ENCODE measurements at regions not wholly inside any gene's neighbourhood (a gene's known extent, or its start where the extent isn't known, plus 50 kb on each side); places are given as distances from the start of the nearest gene placed in this dataset.

GRCh38 chr15:53210653-53211052, 420.5 kb upstream of the ONECUT1 start:
- no peak for DNase-seq
- Histone ChIP-seq H3K9me2 (replicated peaks; ENCODE audit: insufficient read depth, low read length) (no peaks in the 10 kb centered on the region), H4K20me1 (ENCODE audit: insufficient read depth, low read length) (no peaks in the 10 kb centered on the region), H3K79me2 (ENCODE audit: low read length) (no peaks in the 10 kb centered on the region), H3K9ac (ENCODE audit: low read length) (no peak overlapping the region), H3K9me3 (replicated peaks; ENCODE audit: insufficient read depth, low read length) (no peaks in the 10 kb centered on the region), H3K27me3 (replicated peaks; ENCODE audit: insufficient read depth, low read length) (no peaks in the 10 kb centered on the region), H3K4me2 (ENCODE audit: low read depth, low read length) (no peak overlapping the region), H3F3A (ENCODE audit: insufficient read depth, low read length) (no peaks in the 10 kb centered on the region), H2AFZ (ENCODE audit: low read length) (no peak overlapping the region), H3K4me1 (ENCODE audit: low read length) (no peaks in the 10 kb centered on the region), H3K27ac (ENCODE audit: low read length) (no peak overlapping the region), H3K4me3 (ENCODE audit: low read length) (no peak overlapping the region), H3K36me3 (replicated peaks; ENCODE audit: insufficient read depth, low read length) (no peaks in the 10 kb centered on the region)
- TF ChIP-seq EZH2 (optimal IDR thresholded peaks at IDR 0.05; ENCODE audit: low read depth, low read length) (no peak), EZH2phosphoT487 (IDR thresholded peaks at IDR 0.05; ENCODE audit: low read length) (no peak)
- TF ChIP-seq, protein P1, sequence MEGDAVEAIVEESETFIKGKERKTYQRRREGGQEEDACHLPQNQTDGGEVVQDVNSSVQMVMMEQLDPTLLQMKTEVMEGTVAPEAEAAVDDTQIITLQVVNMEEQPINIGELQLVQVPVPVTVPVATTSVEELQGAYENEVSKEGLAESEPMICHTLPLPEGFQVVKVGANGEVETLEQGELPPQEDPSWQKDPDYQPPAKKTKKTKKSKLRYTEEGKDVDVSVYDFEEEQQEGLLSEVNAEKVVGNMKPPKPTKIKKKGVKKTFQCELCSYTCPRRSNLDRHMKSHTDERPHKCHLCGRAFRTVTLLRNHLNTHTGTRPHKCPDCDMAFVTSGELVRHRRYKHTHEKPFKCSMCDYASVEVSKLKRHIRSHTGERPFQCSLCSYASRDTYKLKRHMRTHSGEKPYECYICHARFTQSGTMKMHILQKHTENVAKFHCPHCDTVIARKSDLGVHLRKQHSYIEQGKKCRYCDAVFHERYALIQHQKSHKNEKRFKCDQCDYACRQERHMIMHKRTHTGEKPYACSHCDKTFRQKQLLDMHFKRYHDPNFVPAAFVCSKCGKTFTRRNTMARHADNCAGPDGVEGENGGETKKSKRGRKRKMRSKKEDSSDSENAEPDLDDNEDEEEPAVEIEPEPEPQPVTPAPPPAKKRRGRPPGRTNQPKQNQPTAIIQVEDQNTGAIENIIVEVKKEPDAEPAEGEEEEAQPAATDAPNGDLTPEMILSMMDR (IDR thresholded peaks at IDR 0.05; ENCODE audit: low read length): no peak

DNA sequence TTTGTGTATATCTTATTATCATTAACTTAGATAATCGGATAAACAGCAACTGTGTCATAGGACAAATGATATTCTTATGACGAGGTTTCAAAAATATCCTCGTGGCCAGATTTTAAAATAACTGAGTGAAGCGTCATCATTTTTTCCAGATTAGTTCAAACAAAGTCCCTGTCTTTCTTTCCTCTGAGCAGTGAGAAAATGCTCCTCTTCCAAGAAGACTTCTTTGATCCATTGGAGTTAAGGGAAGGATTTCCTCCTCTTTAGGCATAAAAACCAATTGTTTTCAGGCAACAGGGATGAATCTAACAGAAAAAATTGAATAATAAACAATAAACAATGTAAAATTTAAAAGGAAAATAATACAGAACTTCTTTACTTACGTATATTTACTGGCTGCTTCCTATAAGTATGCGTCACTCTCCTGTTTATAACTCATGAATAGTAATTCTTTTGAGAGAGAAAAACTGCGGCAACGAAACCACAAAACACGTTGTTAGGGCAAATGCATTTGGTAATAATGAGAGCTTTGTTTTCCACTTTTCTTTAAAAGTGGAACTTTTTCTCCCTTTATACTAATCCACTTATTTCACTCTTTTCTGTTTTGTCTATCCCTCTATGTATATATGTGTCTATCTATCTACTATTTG, 419.4 kb upstream of the ONECUT1 start:
- TF ChIP-seq, protein P1 (IDR thresholded peaks at IDR 0.05; ENCODE audit: low read length): no peak
- no peak for TF ChIP-seq EZH2 (optimal IDR thresholded peaks at IDR 0.05; ENCODE audit: low read depth, low read length)
- Histone ChIP-seq H3K4me3 (ENCODE audit: low read length) (no peak overlapping the region), H3K4me1 (ENCODE audit: low read length) (no peaks in the 10 kb centered on the region), H3F3A (ENCODE audit: insufficient read depth, low read length) (no peaks in the 10 kb centered on the region), H3K4me2 (ENCODE audit: low read depth, low read length) (no peak overlapping the region), H3K27me3 (replicated peaks; ENCODE audit: insufficient read depth, low read length) (no peaks in the 10 kb centered on the region), H3K27ac (ENCODE audit: low read length) (no peak overlapping the region), H4K20me1 (ENCODE audit: insufficient read depth, low read length) (no peaks in the 10 kb centered on the region), H3K79me2 (ENCODE audit: low read length) (no peaks in the 10 kb centered on the region), H3K36me3 (replicated peaks; ENCODE audit: insufficient read depth, low read length) (no peaks in the 10 kb centered on the region), H3K9ac (ENCODE audit: low read length) (no peak overlapping the region), H3K9me2 (replicated peaks; ENCODE audit: insufficient read depth, low read length) (no peaks in the 10 kb centered on the region), H3K9me3 (replicated peaks; ENCODE audit: insufficient read depth, low read length) (no peaks in the 10 kb centered on the region), H2AFZ (ENCODE audit: low read length) (no peak overlapping the region)
- no peak for DNase-seq

GRCh38 chr15:53208751-53209150, 418.6 kb upstream of the ONECUT1 start:
- no peak overlapping the region for H3K27ac ChIP-seq (ENCODE audit: low read length)
- no peaks in the 10 kb centered on the region for H3K79me2 ChIP-seq (ENCODE audit: low read length)
- no peak overlapping the region for H3K4me3 ChIP-seq (ENCODE audit: low read length)
- H3K9me3 ChIP-seq (replicated peaks; ENCODE audit: insufficient read depth, low read length): no peaks in the 10 kb centered on the region
- no peak for DNase-seq
- no peaks in the 10 kb centered on the region for H3F3A ChIP-seq (ENCODE audit: insufficient read depth, low read length)
- H3K9me2 ChIP-seq (replicated peaks; ENCODE audit: insufficient read depth, low read length): no peaks in the 10 kb centered on the region
- no peak overlapping the region for H3K4me2 ChIP-seq (ENCODE audit: low read depth, low read length)
- H3K36me3 ChIP-seq (replicated peaks; ENCODE audit: insufficient read depth, low read length): no peaks in the 10 kb centered on the region
- no peaks in the 10 kb centered on the region for H3K4me1 ChIP-seq (ENCODE audit: low read length)
- H3K9ac ChIP-seq (ENCODE audit: low read length): no peak overlapping the region
- no peak overlapping the region for H2AFZ ChIP-seq (ENCODE audit: low read length)
- TF ChIP-seq EZH2 (optimal IDR thresholded peaks at IDR 0.05; ENCODE audit: low read depth, low read length): no peak
- TF ChIP-seq, protein P1 (IDR thresholded peaks at IDR 0.05; ENCODE audit: low read length): no peak
- TF ChIP-seq EZH2phosphoT487 (IDR thresholded peaks at IDR 0.05; ENCODE audit: low read length): no peak
- H3K27me3 ChIP-seq (replicated peaks; ENCODE audit: insufficient read depth, low read length): no peaks in the 10 kb centered on the region
- H4K20me1 ChIP-seq (ENCODE audit: insufficient read depth, low read length): no peaks in the 10 kb centered on the region

All from MM.1S (cell line).